H9 (cell line): ENCODE measurements at regions not wholly inside any gene's neighbourhood (a gene's known extent, or its start where the extent isn't known, plus 50 kb on each side); places are given as distances from the start of the nearest gene placed in this dataset.

Source experiments
- DNase-seq: peaks from one replicate; pipeline ENCODE4 v3.0.0-alpha.2; 2017
- H2AFZ ChIP-seq: one replicate; pipeline ENCODE4 v1.6.1; 2013; ENCODE audit warnings: mild to moderate bottlenecking, low read length, control low read depth, moderate library complexity
- H2AK5ac ChIP-seq: 2 replicates; pipeline ENCODE4 v1.6.1; 2013; ENCODE audit warnings: low read length, control low read depth, mixed read lengths; ENCODE audit not compliant: insufficient read length
- H2BK120ac ChIP-seq: one replicate; pipeline ENCODE4 v1.6.1; 2013; ENCODE audit warnings: low read depth, mild to moderate bottlenecking, low read length, control low read depth, inconsistent platforms; ENCODE audit not compliant: poor library complexity, severe bottlenecking
- H2BK12ac ChIP-seq: 2 replicates; pipeline ENCODE4 v1.6.1; 2013; ENCODE audit warnings: low read length, control low read depth, mixed read lengths, low read depth; ENCODE audit not compliant: insufficient read length
- H2BK15ac ChIP-seq: 2 replicates; pipeline ENCODE4 v1.6.1; 2013; ENCODE audit warnings: low read depth, low read length, control low read depth
- H2BK20ac ChIP-seq: one replicate; pipeline ENCODE4 v1.6.1; 2013; ENCODE audit warnings: low read depth, mild to moderate bottlenecking, low read length, control low read depth, inconsistent platforms; ENCODE audit not compliant: poor library complexity, severe bottlenecking
- H2BK5ac ChIP-seq: 2 replicates; pipeline ENCODE4 v1.6.1; 2013; ENCODE audit warnings: low read length, control low read depth, mixed read lengths; ENCODE audit not compliant: insufficient read length
- H3K14ac ChIP-seq: 2 replicates; pipeline ENCODE4 v1.6.1; 2013; ENCODE audit warnings: low read length, control low read depth; ENCODE audit not compliant: insufficient read depth
- H3K18ac ChIP-seq: 2 replicates; pipeline ENCODE4 v1.6.1; 2013; ENCODE audit warnings: low read depth, mild to moderate bottlenecking, mixed read lengths, low read length, control low read depth; ENCODE audit not compliant: insufficient read length
- H3K23ac ChIP-seq: 2 replicates; pipeline ENCODE4 v1.6.1; 2013; ENCODE audit warnings: low read length, control low read depth, mixed read lengths, low read depth; ENCODE audit not compliant: insufficient read length
- H3K23me2 ChIP-seq: 2 replicates; pipeline ENCODE4 v1.6.1; 2013; ENCODE audit warnings: low read depth, mild to moderate bottlenecking, mixed read lengths, low read length, control low read depth; ENCODE audit not compliant: insufficient read length, poor library complexity, severe bottlenecking
- H3K27ac ChIP-seq: 2 replicates; pipeline ENCODE4 v1.5.1; 2013; ENCODE audit warnings: low read length, control low read depth, mixed read lengths, low read depth; ENCODE audit not compliant: insufficient read length
- H3K27me3 ChIP-seq: 2 replicates; pipeline ENCODE4 v1.6.1; 2013; ENCODE audit warnings: low read length, control low read depth, inconsistent platforms; ENCODE audit not compliant: insufficient read depth
- H3K4ac ChIP-seq: 2 replicates; pipeline ENCODE4 v1.6.1; 2013; ENCODE audit warnings: low read depth, mild to moderate bottlenecking, control low read depth, inconsistent platforms, low read length, moderate library complexity
- H3K4me1 ChIP-seq: 2 replicates; pipeline ENCODE4 v1.6.1; 2013; ENCODE audit warnings: low read length, control low read depth, inconsistent platforms; ENCODE audit not compliant: insufficient read depth
- H3K4me2 ChIP-seq: 2 replicates; pipeline ENCODE4 v1.6.1; 2013; ENCODE audit warnings: low read length, control low read depth, mixed read lengths; ENCODE audit not compliant: insufficient read length, insufficient read depth
- H3K56ac ChIP-seq: 2 replicates; pipeline ENCODE4 v1.6.1; 2013; ENCODE audit warnings: low read depth, mild to moderate bottlenecking, mixed read lengths, low read length, control low read depth; ENCODE audit not compliant: insufficient read length
- H3K79me1 ChIP-seq: 2 replicates; pipeline ENCODE4 v1.6.1; 2013; ENCODE audit warnings: low read depth, mild to moderate bottlenecking, moderate library complexity, low read length, control low read depth, inconsistent platforms; ENCODE audit not compliant: insufficient read depth, poor library complexity, severe bottlenecking
- H3K79me2 ChIP-seq: 2 replicates; pipeline ENCODE4 v1.6.1; 2013; ENCODE audit warnings: low read length, control low read depth, inconsistent platforms; ENCODE audit not compliant: insufficient read depth
- H3K9ac ChIP-seq: 2 replicates; pipeline ENCODE4 v1.6.1; 2013; ENCODE audit warnings: low read length, control low read depth, mixed read lengths; ENCODE audit not compliant: insufficient read length; ENCODE audit errors: extremely low read depth
- H3K9me3 ChIP-seq: one replicate; pipeline ENCODE4 v1.6.1; 2013; ENCODE audit warnings: low read depth, low read length, inconsistent platforms; ENCODE audit not compliant: control insufficient read depth
- H3T11ph ChIP-seq: one replicate; pipeline ENCODE4 v1.6.1; 2013; ENCODE audit warnings: mild to moderate bottlenecking, low read length, control low read depth, inconsistent platforms
- H4K20me1 ChIP-seq: one replicate; pipeline ENCODE4 v1.6.1; 2013; ENCODE audit not compliant: control insufficient read depth, insufficient read length, insufficient read depth
- H4K5ac ChIP-seq: 2 replicates; pipeline ENCODE4 v1.6.1; 2013; ENCODE audit warnings: low read depth, mild to moderate bottlenecking, mixed read lengths, low read length, control low read depth; ENCODE audit not compliant: insufficient read length
- H4K8ac ChIP-seq: replicated peaks from 2 replicates; pipeline ENCODE4 v1.6.1; 2013; ENCODE audit warnings: low read length, control low read depth, mixed read lengths, low read depth; ENCODE audit not compliant: insufficient read length
- H4K91ac ChIP-seq: 2 replicates; pipeline ENCODE4 v1.6.1; 2013; ENCODE audit warnings: low read depth, mild to moderate bottlenecking, moderate library complexity, mixed read lengths, low read length, control low read depth; ENCODE audit not compliant: insufficient read length
- H3K27ac Mint-ChIP-seq, 3 experiments: 2 replicates in 2 of 3; 3 replicates in 1 of 3; pipeline ENCODE4 v1.8.0; 2020 to 2021; ENCODE audit warnings: mixed read lengths in 3 of 3, mild to moderate bottlenecking in 1 of 3, moderate library complexity in 1 of 3
- H3K27me3 Mint-ChIP-seq: 2 replicates; pipeline ENCODE4 v1.8.0; 2021; ENCODE audit warnings: low read depth, mild to moderate bottlenecking, moderate library complexity, mixed read lengths
- H3K36me3 Mint-ChIP-seq, 3 experiments: 2 replicates in 2 of 3; 3 replicates in 1 of 3; pipeline ENCODE4 v1.8.0; 2020 to 2021; ENCODE audit warnings: low read depth in 3 of 3, mixed read lengths in 3 of 3; ENCODE audit not compliant: insufficient read depth in 1 of 3
- H3K4me1 Mint-ChIP-seq, 2 experiments: 2 replicates each; pipeline ENCODE4 v1.8.0; 2020; ENCODE audit warnings: mixed read lengths in 2 of 2
- H3K4me3 Mint-ChIP-seq, 2 experiments: 2 replicates in 1 of 2; 3 replicates in 1 of 2; pipeline ENCODE4 v1.8.0; 2020 to 2021; ENCODE audit warnings: mild to moderate bottlenecking in 2 of 2, mixed read lengths in 2 of 2, moderate library complexity in 1 of 2
- H3K9me3 Mint-ChIP-seq, 2 experiments: 2 replicates in 1 of 2; 3 replicates in 1 of 2; pipeline ENCODE4 v1.8.0; 2020; ENCODE audit warnings: mild to moderate bottlenecking in 2 of 2, mixed read lengths in 2 of 2, moderate library complexity in 1 of 2
- CTCF ChIP-seq: fragments of 200-600 bp; sonication (generic); conservative IDR thresholded peaks from 3 replicates; pipeline ENCODE4 v1.8.0; 2021; ENCODE audit warnings: antibody characterized with exemption, mild to moderate bottlenecking
- WGBS: extraction: QIAGEN DNeasy Blood & Tissue Kit; methylation state at CpG from one replicate; pipeline ENCODE4 v1.1.7; 2013; ENCODE audit warnings: missing lambda C conversion rate, low lambda C conversion rate, mixed read lengths; ENCODE audit not compliant: insufficient read length; ENCODE audit errors: extremely low coverage; 5-methylcytosine and 5-hydroxymethylcytosine counted together

GRCh38 chr18:45521136-45521535 lies 94.1 kb upstream of the SLC14A2 start:
- Mint-ChIP-seq H3K36me3 (no peaks in the 10 kb centered on the region), H3K4me3 (no peak overlapping the region), H3K4me1 (no peaks in the 10 kb centered on the region), H3K27ac (no peak overlapping the region), H3K27me3 (peaks cover 3% of the 10 kb centered on the region; the same call in 1 of the 2 replicates), H3K9me3 (no peaks in the 10 kb centered on the region)
- whole genome bisulfite sequencing, result no CpG with 5 or more reads among the region's 1 CpG
- no peak overlapping the region for H3K27ac ChIP-seq
- no peak overlapping the region for H2BK20ac ChIP-seq
- no peaks in the 10 kb centered on the region for H3K9me3 ChIP-seq
- H3K4ac ChIP-seq, result no peak overlapping the region
- no peaks in the 10 kb centered on the region for H3K79me1 ChIP-seq
- H2AFZ ChIP-seq, result no peak overlapping the region
- no peak overlapping the region for H3K56ac ChIP-seq
- no peak overlapping the region for H4K8ac ChIP-seq
- H3K18ac ChIP-seq, result no peak overlapping the region
- no peaks in the 10 kb centered on the region for H3K79me2 ChIP-seq
- H2BK120ac ChIP-seq, result no peak overlapping the region
- H3K23ac ChIP-seq, result no peak overlapping the region
- no peak overlapping the region for H3K9ac ChIP-seq
- H3K14ac ChIP-seq, result no peak overlapping the region
- H3K27me3 ChIP-seq, result no peaks in the 10 kb centered on the region
- TF ChIP-seq CTCF, result no peak
- H4K20me1 ChIP-seq, result no peaks in the 10 kb centered on the region
- no peaks in the 10 kb centered on the region for H3K23me2 ChIP-seq
- no peaks in the 10 kb centered on the region for H3K4me1 ChIP-seq
- no peak overlapping the region for H2AK5ac ChIP-seq
- no peak overlapping the region for H2BK12ac ChIP-seq
- H3T11ph ChIP-seq, result no peak overlapping the region
- no peak overlapping the region for H4K91ac ChIP-seq
- H4K5ac ChIP-seq, result no peak overlapping the region
- no peak overlapping the region for H3K4me2 ChIP-seq
- no peak for DNase-seq
- no peak overlapping the region for H2BK5ac ChIP-seq
- no peak overlapping the region for H2BK15ac ChIP-seq
